ENCODE measurements at regions not wholly inside any gene's neighbourhood (a gene's known extent, or its start where the extent isn't known, plus 50 kb on each side); places are given as distances from the start of the nearest gene placed in this dataset.

DNA sequence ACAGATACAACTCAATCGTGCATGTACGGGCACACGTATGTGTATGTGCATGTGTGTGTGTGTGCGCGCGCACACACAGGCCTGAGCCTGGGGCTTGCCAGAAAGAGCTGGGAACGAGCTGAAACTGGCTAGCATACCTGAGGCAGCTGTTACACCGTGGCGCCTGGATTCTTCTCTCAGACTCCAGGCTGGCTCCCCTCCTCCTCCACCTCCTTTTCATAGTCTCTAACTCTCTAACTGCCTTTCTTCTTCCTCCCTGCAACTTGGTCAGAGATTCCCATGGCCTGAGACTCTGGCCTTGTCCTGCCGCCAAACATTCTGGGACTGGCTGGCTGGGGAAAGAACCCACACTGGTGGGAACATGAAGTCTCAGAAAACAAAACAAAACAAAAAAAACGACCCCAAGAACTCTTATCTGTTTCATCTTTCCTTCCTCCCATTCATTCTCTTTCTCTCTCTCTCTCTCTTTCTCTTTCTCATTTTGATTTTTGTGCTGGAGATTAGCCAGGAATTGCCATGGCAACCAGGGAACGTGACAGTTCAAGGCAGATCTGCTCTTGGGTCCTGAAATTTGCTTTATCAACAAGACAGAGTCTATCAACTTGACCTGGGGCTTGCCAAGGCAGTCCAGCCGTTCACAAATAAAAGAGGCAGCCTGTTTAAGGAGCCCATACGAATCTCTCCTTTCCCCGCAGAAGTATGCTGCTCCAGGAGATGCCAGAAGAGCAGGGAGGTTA is 76.8 kb upstream of the SEM1 start:
- Histone ChIP-seq H2AFZ (ENCODE audit: low read length) (no peak overlapping the region), H3K4ac (ENCODE audit: low read depth, low read length) (no peak overlapping the region)
- no CpG with 5 or more reads among the region's 15 CpGs for WGBS (ENCODE audit: extremely low coverage, insufficient read length, low lambda C conversion rate)

More for the DNA sequence above, 76.8 kb upstream of the SEM1 start:
- Histone ChIP-seq H2BK20ac (ENCODE audit: low read depth, low read length, poor library complexity, severe bottlenecking) (no peak overlapping the region), H3K9me3 (ENCODE audit: control insufficient read depth, low read depth, low read length) (no peaks in the 10 kb centered on the region), H2BK120ac (ENCODE audit: low read depth, low read length, poor library complexity, severe bottlenecking) (no peak overlapping the region), H3K4me2 (ENCODE audit: insufficient read depth, insufficient read length, low read length) (peak overlapping the region; percentile 11), H3K23ac (ENCODE audit: insufficient read length, low read depth, low read length) (no peak overlapping the region), H2AK5ac (ENCODE audit: insufficient read length, low read length) (no peak overlapping the region), H3K23me2 (ENCODE audit: insufficient read length, low read depth, low read length, poor library complexity, severe bottlenecking) (no peaks in the 10 kb centered on the region), H3K27ac (ENCODE audit: insufficient read length, low read depth, low read length) (no peak overlapping the region), H2BK5ac (ENCODE audit: insufficient read length, low read length) (no peak overlapping the region), H3K56ac (ENCODE audit: insufficient read length, low read depth, low read length) (no peak overlapping the region), H3K4me1 (ENCODE audit: insufficient read depth, low read length) (peaks cover 2% of the 10 kb centered on the region; the same call in 1 of the 2 replicates), H4K5ac (ENCODE audit: insufficient read length, low read depth, low read length) (no peak overlapping the region), H2BK15ac (ENCODE audit: low read depth, low read length) (no peak overlapping the region), H3T11ph (ENCODE audit: low read length) (no peak overlapping the region), H3K9ac (ENCODE audit: extremely low read depth, insufficient read length, low read length) (no peak overlapping the region), H4K8ac (replicated peaks; ENCODE audit: insufficient read length, low read depth, low read length) (no peak overlapping the region), H4K20me1 (ENCODE audit: control insufficient read depth, insufficient read depth, insufficient read length) (no peaks in the 10 kb centered on the region), H2BK12ac (ENCODE audit: insufficient read length, low read depth, low read length) (no peak overlapping the region), H3K79me2 (ENCODE audit: insufficient read depth, low read length) (no peaks in the 10 kb centered on the region), H3K27me3 (ENCODE audit: insufficient read depth, low read length) (no peaks in the 10 kb centered on the region), H4K91ac (ENCODE audit: insufficient read length, low read depth, low read length) (no peak overlapping the region), H3K14ac (ENCODE audit: insufficient read depth, low read length) (no peak overlapping the region), H3K18ac (ENCODE audit: insufficient read length, low read depth, low read length) (peak overlapping the region; percentile 55), H3K79me1 (ENCODE audit: insufficient read depth, low read depth, low read length, poor library complexity, severe bottlenecking) (no peaks in the 10 kb centered on the region)
- DNase-seq, result peak; percentile 59
- TF ChIP-seq, protein P1, sequence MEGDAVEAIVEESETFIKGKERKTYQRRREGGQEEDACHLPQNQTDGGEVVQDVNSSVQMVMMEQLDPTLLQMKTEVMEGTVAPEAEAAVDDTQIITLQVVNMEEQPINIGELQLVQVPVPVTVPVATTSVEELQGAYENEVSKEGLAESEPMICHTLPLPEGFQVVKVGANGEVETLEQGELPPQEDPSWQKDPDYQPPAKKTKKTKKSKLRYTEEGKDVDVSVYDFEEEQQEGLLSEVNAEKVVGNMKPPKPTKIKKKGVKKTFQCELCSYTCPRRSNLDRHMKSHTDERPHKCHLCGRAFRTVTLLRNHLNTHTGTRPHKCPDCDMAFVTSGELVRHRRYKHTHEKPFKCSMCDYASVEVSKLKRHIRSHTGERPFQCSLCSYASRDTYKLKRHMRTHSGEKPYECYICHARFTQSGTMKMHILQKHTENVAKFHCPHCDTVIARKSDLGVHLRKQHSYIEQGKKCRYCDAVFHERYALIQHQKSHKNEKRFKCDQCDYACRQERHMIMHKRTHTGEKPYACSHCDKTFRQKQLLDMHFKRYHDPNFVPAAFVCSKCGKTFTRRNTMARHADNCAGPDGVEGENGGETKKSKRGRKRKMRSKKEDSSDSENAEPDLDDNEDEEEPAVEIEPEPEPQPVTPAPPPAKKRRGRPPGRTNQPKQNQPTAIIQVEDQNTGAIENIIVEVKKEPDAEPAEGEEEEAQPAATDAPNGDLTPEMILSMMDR (conservative IDR thresholded peaks at IDR 0.05), result no peak
- H3K4me3 Mint-ChIP-seq, result peak overlapping the region; percentile 25 to 70; a peak in 4 of 5 replicates
- peaks cover 33 to 38% of the 10 kb centered on the region in 2 experiments for H3K4me1 Mint-ChIP-seq
- no peaks in the 10 kb centered on the region for H3K9me3 Mint-ChIP-seq
- H3K27me3 Mint-ChIP-seq (ENCODE audit: low read depth), result no peaks in the 10 kb centered on the region; the same call in none of the 2 replicates
- peak overlapping the region; percentile 6 to 88 (median 73); a peak in 6 of 7 replicates for H3K27ac Mint-ChIP-seq
- no peaks in the 10 kb centered on the region for H3K36me3 Mint-ChIP-seq (ENCODE audit: insufficient read depth in 1 of 3, low read depth in 3 of 3)
